B cell (primary cell): ENCODE measurements at regions not wholly inside any gene's neighbourhood (a gene's known extent, or its start where the extent isn't known, plus 50 kb on each side); places are given as distances from the start of the nearest gene placed in this dataset.

Source experiments
- CTCF ChIP-seq: fragments of 200-600 bp; IDR thresholded peaks from one replicate; pipeline ENCODE4 v1.8.0; 2022; ENCODE audit warnings: antibody characterized with exemption, mild to moderate bottlenecking
- EZH2 ChIP-seq: IDR thresholded peaks from 2 replicates; pipeline ENCODE4 v1.6.1; 2012; ENCODE audit warnings: borderline replicate concordance, low read depth, mild to moderate bottlenecking, moderate library complexity, low read length; ENCODE audit not compliant: insufficient read depth, poor library complexity, severe bottlenecking

DNA sequence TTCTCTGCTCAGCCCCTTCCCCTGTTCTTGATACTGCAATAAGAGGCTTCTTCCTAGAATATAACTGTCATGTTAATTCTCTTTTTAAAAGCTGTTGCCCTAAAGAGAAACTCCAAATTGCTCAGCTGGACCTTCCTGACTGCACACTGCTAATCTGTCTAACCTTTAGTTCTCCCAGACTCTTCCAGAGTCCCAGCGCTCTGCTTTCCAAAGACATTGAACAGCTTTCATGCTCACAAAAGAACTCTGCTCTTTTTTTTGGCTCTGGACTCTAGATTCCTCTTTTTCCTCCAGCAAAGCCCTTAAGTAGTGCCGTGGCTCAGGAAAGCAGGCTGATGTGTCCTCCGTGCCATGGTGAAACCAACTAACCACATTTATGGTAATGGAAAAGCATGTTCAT lies 356.6 kb upstream of the RSPO3 start:
- TF ChIP-seq CTCF: no peak
- TF ChIP-seq EZH2: no peak
